ENCODE measurements at regions not wholly inside any gene's neighbourhood (a gene's known extent, or its start where the extent isn't known, plus 50 kb on each side); places are given as distances from the start of the nearest gene placed in this dataset.

GRCh38 chr9:78958892-78959291, 612.9 kb upstream of the TLE4 start:
- Histone ChIP-seq H3K36me3 (replicated peaks; ENCODE audit: low read depth, low read length) (peaks cover 4% of the 10 kb centered on the region), H3K9ac (ENCODE audit: low read length) (no peak overlapping the region), H3K4me1 (ENCODE audit: low read length) (peaks cover 3% of the 10 kb centered on the region), H3K79me2 (ENCODE audit: low read length) (no peaks in the 10 kb centered on the region), H3K9me3 (ENCODE audit: insufficient read depth, low read length) (peaks cover 3% of the 10 kb centered on the region; the same call in 1 of the 2 replicates), H3K27ac (ENCODE audit: low read length) (no peak overlapping the region), H3K4me2 (ENCODE audit: low read length) (no peak overlapping the region), H3K4me3 (ENCODE audit: low read length) (no peak overlapping the region), H2AFZ (ENCODE audit: low read depth, low read length) (no peak overlapping the region), H3K27me3 (ENCODE audit: low read depth, low read length) (no peaks in the 10 kb centered on the region), H4K20me1 (ENCODE audit: insufficient read depth, low read length) (no peaks in the 10 kb centered on the region)
- TF ChIP-seq EZH2phosphoT487 (IDR thresholded peaks at IDR 0.05; ENCODE audit: low read depth) (no peak), CTCF (IDR thresholded peaks at IDR 0.05; ENCODE audit: low read depth, low read length) (peak; percentile 62)

GRCh38 chr9:78962156-78962555, 609.6 kb upstream of the TLE4 start:
- Histone ChIP-seq H2AFZ (ENCODE audit: low read depth, low read length) (no peak overlapping the region), H3K27me3 (ENCODE audit: low read depth, low read length) (no peaks in the 10 kb centered on the region), H4K20me1 (ENCODE audit: insufficient read depth, low read length) (no peaks in the 10 kb centered on the region), H3K4me2 (ENCODE audit: low read length) (no peak overlapping the region), H3K27ac (ENCODE audit: low read length) (no peak overlapping the region), H3K4me3 (ENCODE audit: low read length) (no peak overlapping the region), H3K4me1 (ENCODE audit: low read length) (no peaks in the 10 kb centered on the region), H3K79me2 (ENCODE audit: low read length) (no peaks in the 10 kb centered on the region), H3K36me3 (replicated peaks; ENCODE audit: low read depth, low read length) (peaks cover 4% of the 10 kb centered on the region), H3K9ac (ENCODE audit: low read length) (no peak overlapping the region), H3K9me3 (ENCODE audit: insufficient read depth, low read length) (peaks cover 3% of the 10 kb centered on the region; the same call in 1 of the 2 replicates)
- TF ChIP-seq EZH2phosphoT487 (IDR thresholded peaks at IDR 0.05; ENCODE audit: low read depth) (no peak), CTCF (IDR thresholded peaks at IDR 0.05; ENCODE audit: low read depth, low read length) (no peak)

- Histone ChIP-seq H3K36me3 (replicated peaks; ENCODE audit: low read depth, low read length) (peaks cover 4% of the 10 kb centered on the region), H3K9ac (ENCODE audit: low read length) (no peak overlapping the region), H3K4me1 (ENCODE audit: low read length) (no peaks in the 10 kb centered on the region), H3K79me2 (ENCODE audit: low read length) (no peaks in the 10 kb centered on the region), H3K9me3 (ENCODE audit: insufficient read depth, low read length) (peaks cover 3% of the 10 kb centered on the region; the same call in 1 of the 2 replicates), H4K20me1 (ENCODE audit: insufficient read depth, low read length) (no peaks in the 10 kb centered on the region), H2AFZ (ENCODE audit: low read depth, low read length) (0 out of 2 replicates have a peak overlapping the region, but pooled peaks have one; percentile 14), H3K27me3 (ENCODE audit: low read depth, low read length) (no peaks in the 10 kb centered on the region), H3K4me2 (ENCODE audit: low read length) (no peak overlapping the region), H3K27ac (ENCODE audit: low read length) (no peak overlapping the region), H3K4me3 (ENCODE audit: low read length) (no peak overlapping the region)
- TF ChIP-seq CTCF (IDR thresholded peaks at IDR 0.05; ENCODE audit: low read depth, low read length): no peak
- no peak for TF ChIP-seq EZH2phosphoT487 (IDR thresholded peaks at IDR 0.05; ENCODE audit: low read depth)
Measured at GRCh38 chr9:78963911-78964310, 607.9 kb upstream of the TLE4 start.

GRCh38 chr9:78967596-78968217, 604.1 kb upstream of the TLE4 start:
- H4K20me1 ChIP-seq (ENCODE audit: insufficient read depth, low read length): no peaks in the 10 kb centered on the region
- no peak overlapping the region for H2AFZ ChIP-seq (ENCODE audit: low read depth, low read length)
- H3K36me3 ChIP-seq (replicated peaks; ENCODE audit: low read depth, low read length): no peaks in the 10 kb centered on the region
- H3K4me1 ChIP-seq (ENCODE audit: low read length): no peaks in the 10 kb centered on the region
- H3K79me2 ChIP-seq (ENCODE audit: low read length): no peaks in the 10 kb centered on the region
- H3K4me2 ChIP-seq (ENCODE audit: low read length): no peak overlapping the region
- no peak overlapping the region for H3K27ac ChIP-seq (ENCODE audit: low read length)
- no peaks in the 10 kb centered on the region for H3K27me3 ChIP-seq (ENCODE audit: low read depth, low read length)
- no peaks in the 10 kb centered on the region for H3K9me3 ChIP-seq (ENCODE audit: insufficient read depth, low read length)
- no peak overlapping the region for H3K4me3 ChIP-seq (ENCODE audit: low read length)
- TF ChIP-seq CTCF (IDR thresholded peaks at IDR 0.05; ENCODE audit: low read depth, low read length) (no peak), EZH2phosphoT487 (IDR thresholded peaks at IDR 0.05; ENCODE audit: low read depth) (no peak)
- no peak overlapping the region for H3K9ac ChIP-seq (ENCODE audit: low read length)
